Hepatocyte (in vitro differentiated cells): ENCODE measurements at regions not wholly inside any gene's neighbourhood (a gene's known extent, or its start where the extent isn't known, plus 50 kb on each side); places are given as distances from the start of the nearest gene placed in this dataset.

ENCODE experiments used
- DNase-seq: peaks from one replicate; pipeline ENCODE4 v3.0.0-alpha.2; 2016; ENCODE audit warnings: low spot score
- H2AFZ ChIP-seq: fragments of 200-600 bp; sonication (generic); 2 replicates; pipeline ENCODE4 v1.6.0; 2016; ENCODE audit warnings: antibody characterized with exemption, mild to moderate bottlenecking
- H3K27ac ChIP-seq: fragments of 200-600 bp; sonication (generic); 2 replicates; pipeline ENCODE4 v1.5.1; 2016; ENCODE audit warnings: mild to moderate bottlenecking
- H3K27me3 ChIP-seq: fragments of 200-600 bp; sonication (generic); 2 replicates; pipeline ENCODE4 v1.6.1; 2016
- H3K36me3 ChIP-seq: fragments of 200-600 bp; sonication (generic); replicated peaks from 2 replicates; pipeline ENCODE4 v1.5.1; 2016; ENCODE audit warnings: low read depth; ENCODE audit not compliant: insufficient read depth
- H3K4me1 ChIP-seq: fragments of 200-600 bp; sonication (generic); 2 replicates; pipeline ENCODE4 v1.5.1; 2016; ENCODE audit warnings: mild to moderate bottlenecking, moderate library complexity; ENCODE audit not compliant: insufficient read depth
- H3K4me2 ChIP-seq: fragments of 200-600 bp; sonication (generic); 2 replicates; pipeline ENCODE4 v1.6.0; 2016
- H3K4me3 ChIP-seq: fragments of 200-600 bp; sonication (generic); 2 replicates; pipeline ENCODE4 v1.5.1; 2016; ENCODE audit warnings: mild to moderate bottlenecking
- H3K79me2 ChIP-seq: fragments of 200-600 bp; sonication (generic); 2 replicates; pipeline ENCODE4 v1.6.0; 2017; ENCODE audit warnings: mild to moderate bottlenecking
- H3K9me2 ChIP-seq: fragments of 200-600 bp; sonication (generic); replicated peaks from 2 replicates; pipeline ENCODE4 v1.6.0; 2017; ENCODE audit warnings: mild to moderate bottlenecking; ENCODE audit not compliant: insufficient read depth
- H3K9me3 ChIP-seq: fragments of 200-600 bp; sonication (generic); 2 replicates; pipeline ENCODE4 v1.5.1; 2016; ENCODE audit warnings: low read depth, mild to moderate bottlenecking
- H4K20me1 ChIP-seq: fragments of 200-600 bp; sonication (generic); 2 replicates; pipeline ENCODE4 v1.6.0; 2016; ENCODE audit warnings: mild to moderate bottlenecking; ENCODE audit not compliant: insufficient read depth, poor library complexity, severe bottlenecking
- EZH2 ChIP-seq: fragments of 200-600 bp; sonication (generic); IDR thresholded peaks from 2 replicates; pipeline ENCODE4 v1.6.1; 2016; ENCODE audit warnings: antibody characterized with exemption, mild to moderate bottlenecking, borderline replicate concordance
- EZH2phosphoT487 ChIP-seq: fragments of 200-600 bp; sonication (generic); IDR thresholded peaks from one replicate; pipeline ENCODE4 v1.6.1; 2018; ENCODE audit warnings: antibody characterized with exemption, mild to moderate bottlenecking, low read depth, moderate library complexity; ENCODE audit not compliant: unreplicated experiment, severe bottlenecking
- WGBS: methylation state at CpG from one replicate; pipeline ENCODE4 v1.1.6; 2016; ENCODE audit warnings: low lambda C conversion rate; ENCODE audit errors: missing lambda C conversion rate; 5-methylcytosine and 5-hydroxymethylcytosine counted together
- TF ChIP-seq, protein P1 (sequence below): fragments of 200-600 bp; sonication (generic); IDR thresholded peaks from 2 replicates; pipeline ENCODE4 v1.5.1; 2016; ENCODE audit warnings: antibody characterized with exemption, mild to moderate bottlenecking; ENCODE audit not compliant: poor library complexity

DNA sequence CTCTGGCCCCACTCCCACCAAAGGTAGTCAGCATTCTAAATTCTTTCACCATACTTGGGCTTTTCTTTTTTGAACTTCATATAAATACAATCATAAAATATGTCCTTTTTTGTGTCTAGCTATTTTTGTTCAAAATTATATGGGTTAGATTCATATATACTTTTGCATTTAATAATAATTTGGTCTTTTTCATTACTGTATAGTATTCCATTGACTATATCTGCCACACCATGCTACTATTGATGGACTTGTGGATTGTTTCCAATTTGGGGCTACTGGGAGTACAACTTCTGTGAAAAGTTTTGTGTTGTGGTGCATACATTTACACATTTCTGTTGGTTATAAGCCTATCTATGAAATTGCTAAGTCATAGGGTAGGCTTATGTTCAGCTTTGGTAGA is 85.7 kb downstream of the GLUL start:
- Histone ChIP-seq H3K9me2 (no peaks in the 10 kb centered on the region), H3K4me1 (peaks cover 8% of the 10 kb centered on the region), H3K79me2 (no peaks in the 10 kb centered on the region), H4K20me1 (no peaks in the 10 kb centered on the region), H3K27ac (no peak overlapping the region), H3K9me3 (no peaks in the 10 kb centered on the region), H3K4me3 (no peak overlapping the region), H3K27me3 (no peaks in the 10 kb centered on the region), H3K36me3 (no peaks in the 10 kb centered on the region), H3K4me2 (no peak overlapping the region), H2AFZ (no peak overlapping the region)
- TF ChIP-seq, protein P1, sequence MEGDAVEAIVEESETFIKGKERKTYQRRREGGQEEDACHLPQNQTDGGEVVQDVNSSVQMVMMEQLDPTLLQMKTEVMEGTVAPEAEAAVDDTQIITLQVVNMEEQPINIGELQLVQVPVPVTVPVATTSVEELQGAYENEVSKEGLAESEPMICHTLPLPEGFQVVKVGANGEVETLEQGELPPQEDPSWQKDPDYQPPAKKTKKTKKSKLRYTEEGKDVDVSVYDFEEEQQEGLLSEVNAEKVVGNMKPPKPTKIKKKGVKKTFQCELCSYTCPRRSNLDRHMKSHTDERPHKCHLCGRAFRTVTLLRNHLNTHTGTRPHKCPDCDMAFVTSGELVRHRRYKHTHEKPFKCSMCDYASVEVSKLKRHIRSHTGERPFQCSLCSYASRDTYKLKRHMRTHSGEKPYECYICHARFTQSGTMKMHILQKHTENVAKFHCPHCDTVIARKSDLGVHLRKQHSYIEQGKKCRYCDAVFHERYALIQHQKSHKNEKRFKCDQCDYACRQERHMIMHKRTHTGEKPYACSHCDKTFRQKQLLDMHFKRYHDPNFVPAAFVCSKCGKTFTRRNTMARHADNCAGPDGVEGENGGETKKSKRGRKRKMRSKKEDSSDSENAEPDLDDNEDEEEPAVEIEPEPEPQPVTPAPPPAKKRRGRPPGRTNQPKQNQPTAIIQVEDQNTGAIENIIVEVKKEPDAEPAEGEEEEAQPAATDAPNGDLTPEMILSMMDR = no peak
- DNase-seq = no peak

GRCh38 chr1:182304627-182305026 is 87.0 kb downstream of the GLUL start:
- H2AFZ ChIP-seq = no peak overlapping the region
- H3K36me3 ChIP-seq = no peaks in the 10 kb centered on the region
- DNase-seq = no peak
- peaks cover 14% of the 10 kb centered on the region for H3K4me1 ChIP-seq
- H3K4me2 ChIP-seq = no peak overlapping the region
- H3K9me2 ChIP-seq = no peaks in the 10 kb centered on the region
- no peak overlapping the region for H3K4me3 ChIP-seq
- H4K20me1 ChIP-seq = no peaks in the 10 kb centered on the region
- H3K79me2 ChIP-seq = no peaks in the 10 kb centered on the region
- no peaks in the 10 kb centered on the region for H3K9me3 ChIP-seq
- H3K27me3 ChIP-seq = no peaks in the 10 kb centered on the region
- H3K27ac ChIP-seq = no peak overlapping the region
- TF ChIP-seq, protein P1 = no peak
- TF ChIP-seq EZH2phosphoT487 (no peak), EZH2 (no peak)

GRCh38 chr1:182304218-182304617 is 87.4 kb downstream of the GLUL start:
- Histone ChIP-seq H3K27me3 (no peaks in the 10 kb centered on the region), H4K20me1 (no peaks in the 10 kb centered on the region), H3K9me2 (no peaks in the 10 kb centered on the region), H3K4me2 (no peak overlapping the region), H3K9me3 (no peaks in the 10 kb centered on the region), H3K27ac (no peak overlapping the region), H3K79me2 (no peaks in the 10 kb centered on the region), H2AFZ (no peak overlapping the region), H3K4me3 (no peak overlapping the region), H3K36me3 (no peaks in the 10 kb centered on the region), H3K4me1 (peaks cover 14% of the 10 kb centered on the region)
- TF ChIP-seq EZH2 = no peak
- TF ChIP-seq, protein P1 = no peak
- 95% methylated on average over 3 of the region's 3 CpGs for WGBS
- no peak for DNase-seq

- Histone ChIP-seq H3K27ac (no peak overlapping the region), H3K27me3 (no peaks in the 10 kb centered on the region), H3K9me2 (no peaks in the 10 kb centered on the region), H2AFZ (no peak overlapping the region), H3K79me2 (no peaks in the 10 kb centered on the region), H3K4me3 (no peak overlapping the region), H3K9me3 (no peaks in the 10 kb centered on the region), H3K4me1 (peaks cover 14% of the 10 kb centered on the region), H4K20me1 (no peaks in the 10 kb centered on the region), H3K36me3 (no peaks in the 10 kb centered on the region), H3K4me2 (no peak overlapping the region)
- no peak for DNase-seq
- TF ChIP-seq, protein P1 = no peak
- TF ChIP-seq EZH2 (no peak), EZH2phosphoT487 (no peak)
- WGBS = 77% methylated on average over 2 of the region's 2 CpGs
Observed at GRCh38 chr1:182303778-182304177, 87.8 kb downstream of the GLUL start.
